CD14-positive monocyte (primary cell): ENCODE measurements at regions not wholly inside any gene's neighbourhood (a gene's known extent, or its start where the extent isn't known, plus 50 kb on each side); places are given as distances from the start of the nearest gene placed in this dataset.

ENCODE experiments used
- DNase-seq, 3 donors: peaks; one replicate each; pipeline ENCODE4 v3.0.0-alpha.2; 2011 to 2022
- H2AFZ ChIP-seq: 2 replicates; pipeline ENCODE4 v1.6.0; 2012; ENCODE audit warnings: mild to moderate bottlenecking, low read depth, low read length, inconsistent platforms; ENCODE audit not compliant: insufficient read depth, poor library complexity, severe bottlenecking
- H3K27ac ChIP-seq, 2 donors: 1 replicate in 1 of 2; 2 replicates in 1 of 2; pipeline ENCODE4 v1.5.1; 2012 to 2013; ENCODE audit warnings: low read length in 2 of 2, control low read depth in 1 of 2, inconsistent platforms in 1 of 2, low read depth in 1 of 2, mild to moderate bottlenecking in 1 of 2
- H3K27me3 ChIP-seq, 2 donors: one replicate each; pipeline versions ENCODE4 v1.6.0 to v1.6.1; 2011 to 2013; ENCODE audit warnings: low read length in 2 of 2; ENCODE audit not compliant: control insufficient read depth in 2 of 2, insufficient read depth in 2 of 2
- H3K36me3 ChIP-seq, 2 donors: replicated peaks in 1 of 2; 1 replicate in 1 of 2; 2 replicates in 1 of 2; pipeline versions ENCODE4 v1.5.1 to v1.6.1; 2012 to 2013; ENCODE audit warnings: low read length in 2 of 2, control low read depth in 1 of 2, inconsistent platforms in 1 of 2, mild to moderate bottlenecking in 1 of 2; ENCODE audit not compliant: insufficient read depth in 2 of 2, control insufficient read depth in 1 of 2
- H3K4me1 ChIP-seq, 2 donors: 1 replicate in 1 of 2; 2 replicates in 1 of 2; pipeline versions ENCODE4 v1.5.1 to v1.6.1; 2012 to 2013; ENCODE audit warnings: low read length in 2 of 2, control low read depth in 1 of 2, inconsistent platforms in 1 of 2, mild to moderate bottlenecking in 1 of 2, moderate library complexity in 1 of 2; ENCODE audit not compliant: insufficient read depth in 2 of 2, control insufficient read depth in 1 of 2
- H3K4me2 ChIP-seq: replicated peaks from 2 replicates; pipeline ENCODE3; 2012; ENCODE audit warnings: low read length, moderate library complexity, mild to moderate bottlenecking; ENCODE audit not compliant: poor library complexity, severe bottlenecking; ENCODE audit errors: extremely low read depth
- H3K4me3 ChIP-seq, 3 experiments: fragments of 200-600 bp in 1 of 3; sonication (generic) in 1 of 3; replicated peaks in 1 of 3; 1 replicate in 2 of 3; 2 replicates in 1 of 3; pipeline ENCODE4 v1.5.1; 2011 to 2013; ENCODE audit warnings: low read length in 3 of 3, mild to moderate bottlenecking in 3 of 3, control low read depth in 2 of 3, low read depth in 2 of 3, inconsistent platforms in 1 of 3, moderate library complexity in 1 of 3
- H3K79me2 ChIP-seq: 2 replicates; pipeline ENCODE4 v1.6.0; 2012; ENCODE audit warnings: mild to moderate bottlenecking, control low read depth, inconsistent platforms, low read length, moderate library complexity; ENCODE audit not compliant: insufficient read depth
- H3K9ac ChIP-seq: 2 replicates; pipeline ENCODE4 v1.6.0; 2017; ENCODE audit warnings: low read length, mild to moderate bottlenecking; ENCODE audit not compliant: insufficient read depth, poor library complexity, severe bottlenecking
- H3K9me3 ChIP-seq, 2 donors: replicated peaks in 1 of 2; 1 replicate in 1 of 2; 2 replicates in 1 of 2; pipeline versions ENCODE4 v1.5.1 to v1.6.1; 2012 to 2013; ENCODE audit warnings: low read length in 2 of 2, control low read depth in 1 of 2; ENCODE audit not compliant: control insufficient read depth in 1 of 2, insufficient read depth in 1 of 2
- H4K20me1 ChIP-seq: 2 replicates; pipeline ENCODE4 v1.6.0; 2012; ENCODE audit warnings: mild to moderate bottlenecking, low read length, control low read depth, moderate library complexity; ENCODE audit not compliant: insufficient read depth
- H3K27ac Mint-ChIP-seq, 7 donors: one replicate each; pipeline ENCODE4 v1.8.0; 2020; ENCODE audit warnings: mild to moderate bottlenecking in 7 of 7, mixed read lengths in 7 of 7, moderate library complexity in 6 of 7, inconsistent platforms in 2 of 7
- H3K27me3 Mint-ChIP-seq, 3 donors: one replicate each; pipeline ENCODE4 v1.8.0; 2021 to 2022; ENCODE audit warnings: low read depth in 3 of 3, mild to moderate bottlenecking in 3 of 3, mixed read lengths in 3 of 3, moderate library complexity in 3 of 3, inconsistent platforms in 1 of 3
- H3K36me3 Mint-ChIP-seq, 2 donors: one replicate each; pipeline ENCODE4 v1.8.0; 2020; ENCODE audit warnings: mixed read lengths in 2 of 2, inconsistent platforms in 1 of 2, mild to moderate bottlenecking in 1 of 2
- H3K4me1 Mint-ChIP-seq: one replicate; pipeline ENCODE4 v1.8.0; 2020; ENCODE audit warnings: mild to moderate bottlenecking, mixed read lengths
- H3K4me3 Mint-ChIP-seq, 2 donors: one replicate each; pipeline ENCODE4 v1.8.0; 2020; ENCODE audit warnings: mild to moderate bottlenecking in 2 of 2, mixed read lengths in 2 of 2, moderate library complexity in 1 of 2
- H3K9me3 Mint-ChIP-seq, 7 donors: one replicate each; pipeline ENCODE4 v1.8.0; 2020 to 2022; ENCODE audit warnings: mixed read lengths in 7 of 7, mild to moderate bottlenecking in 6 of 7, moderate library complexity in 6 of 7, inconsistent platforms in 2 of 7
- WGBS: methylation state at CpG from one replicate; pipeline ENCODE4 v1.1.5; 2013; ENCODE audit warnings: missing lambda C conversion rate; ENCODE audit not compliant: insufficient coverage; 5-methylcytosine and 5-hydroxymethylcytosine counted together
- intact Hi-C, 2 donors: fragments of 100-400 bp; cut with micrococcal nuclease; formaldehyde crosslinking; loops; one replicate each; pipeline versions ENCODE4 v1.15.0 to v1.15.1; 2023
- TF ChIP-seq, protein P1 (sequence below): fragments of 200-600 bp; IDR thresholded peaks from one replicate; pipeline ENCODE4 v1.8.0; 2022; ENCODE audit warnings: antibody characterized with exemption, mild to moderate bottlenecking

DNA sequence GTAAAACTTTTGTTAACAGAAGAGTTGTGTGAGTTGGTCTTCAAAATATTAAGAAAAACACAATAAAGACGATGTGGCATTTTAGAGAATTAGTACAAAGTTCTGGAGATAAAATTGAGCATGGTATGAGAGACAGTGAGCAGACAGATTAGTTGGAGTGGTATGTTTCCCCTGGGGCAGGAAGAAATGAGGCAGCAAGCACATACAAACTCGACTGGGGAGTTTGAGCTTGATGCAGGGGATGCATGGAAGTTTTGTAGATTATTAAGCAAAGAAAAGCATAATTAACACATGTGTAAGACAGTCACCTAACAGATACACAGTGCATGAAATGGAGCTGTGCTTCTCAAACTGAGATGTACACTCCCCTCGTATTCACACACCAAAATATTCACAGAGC, 58.1 kb upstream of the IL2 start:
- H3K4me3 Mint-ChIP-seq = no peak overlapping the region
- H3K4me3 ChIP-seq = no peak overlapping the region
- H3K4me1 ChIP-seq = no peaks in the 10 kb centered on the region
- intact Hi-C loops = no loop called here
- peaks cover 2 to 4% (median 2%) of the 10 kb centered on the region in 3 donors for H3K27me3 Mint-ChIP-seq
- H3K36me3 Mint-ChIP-seq = no peaks in the 10 kb centered on the region
- H3K9me3 ChIP-seq = no peaks in the 10 kb centered on the region
- H3K4me1 Mint-ChIP-seq = no peaks in the 10 kb centered on the region
- H4K20me1 ChIP-seq = no peaks in the 10 kb centered on the region
- TF ChIP-seq, protein P1, sequence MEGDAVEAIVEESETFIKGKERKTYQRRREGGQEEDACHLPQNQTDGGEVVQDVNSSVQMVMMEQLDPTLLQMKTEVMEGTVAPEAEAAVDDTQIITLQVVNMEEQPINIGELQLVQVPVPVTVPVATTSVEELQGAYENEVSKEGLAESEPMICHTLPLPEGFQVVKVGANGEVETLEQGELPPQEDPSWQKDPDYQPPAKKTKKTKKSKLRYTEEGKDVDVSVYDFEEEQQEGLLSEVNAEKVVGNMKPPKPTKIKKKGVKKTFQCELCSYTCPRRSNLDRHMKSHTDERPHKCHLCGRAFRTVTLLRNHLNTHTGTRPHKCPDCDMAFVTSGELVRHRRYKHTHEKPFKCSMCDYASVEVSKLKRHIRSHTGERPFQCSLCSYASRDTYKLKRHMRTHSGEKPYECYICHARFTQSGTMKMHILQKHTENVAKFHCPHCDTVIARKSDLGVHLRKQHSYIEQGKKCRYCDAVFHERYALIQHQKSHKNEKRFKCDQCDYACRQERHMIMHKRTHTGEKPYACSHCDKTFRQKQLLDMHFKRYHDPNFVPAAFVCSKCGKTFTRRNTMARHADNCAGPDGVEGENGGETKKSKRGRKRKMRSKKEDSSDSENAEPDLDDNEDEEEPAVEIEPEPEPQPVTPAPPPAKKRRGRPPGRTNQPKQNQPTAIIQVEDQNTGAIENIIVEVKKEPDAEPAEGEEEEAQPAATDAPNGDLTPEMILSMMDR = no peak
- peaks cover 0 to 6% (median 0%) of the 10 kb centered on the region in 7 donors for H3K9me3 Mint-ChIP-seq
- no peak overlapping the region for H3K27ac ChIP-seq
- no peaks in the 10 kb centered on the region for H3K79me2 ChIP-seq
- H3K36me3 ChIP-seq = no peaks in the 10 kb centered on the region
- H3K9ac ChIP-seq = no peak overlapping the region
- H3K27ac Mint-ChIP-seq = no peak overlapping the region
- no peak overlapping the region for H2AFZ ChIP-seq
- 89% methylated on average over 1 of the region's 3 CpGs for WGBS
- DNase-seq = no peak
- H3K4me2 ChIP-seq = no peak overlapping the region
- H3K27me3 ChIP-seq = no peaks in the 10 kb centered on the region

DNA sequence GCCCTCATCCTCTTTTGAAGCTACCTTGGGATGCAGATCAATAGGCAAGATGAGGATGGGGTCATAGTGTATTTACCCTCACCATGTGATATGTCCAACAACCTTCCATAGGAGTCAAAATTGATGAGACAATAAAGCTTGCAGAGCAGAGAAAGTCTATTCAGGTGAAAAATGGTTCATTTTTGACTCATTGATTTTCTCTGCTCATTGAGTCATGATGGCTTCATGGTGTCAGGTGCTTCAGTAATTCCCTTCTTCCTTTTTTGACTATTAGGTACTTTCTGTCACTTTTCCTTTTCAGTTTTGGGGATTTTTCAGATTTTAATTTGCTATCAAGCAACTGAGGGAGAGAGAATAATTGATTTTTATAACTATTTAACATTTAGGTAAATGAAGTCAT, 55.9 kb upstream of the IL2 start:
- H4K20me1 ChIP-seq = no peaks in the 10 kb centered on the region
- Mint-ChIP-seq H3K4me3 (no peak overlapping the region), H3K27ac (no peak overlapping the region), H3K27me3 (peaks cover 2% of the 10 kb centered on the region in 3 donors), H3K4me1 (no peaks in the 10 kb centered on the region), H3K9me3 (peaks cover 0 to 6% (median 0%) of the 10 kb centered on the region in 7 donors), H3K36me3 (no peaks in the 10 kb centered on the region)
- no peak overlapping the region for H2AFZ ChIP-seq
- no peaks in the 10 kb centered on the region for H3K4me1 ChIP-seq
- no peaks in the 10 kb centered on the region for H3K27me3 ChIP-seq
- H3K4me2 ChIP-seq = no peak overlapping the region
- H3K79me2 ChIP-seq = no peaks in the 10 kb centered on the region
- no peak overlapping the region for H3K9ac ChIP-seq
- no peak overlapping the region for H3K27ac ChIP-seq
- no peak for DNase-seq
- no peaks in the 10 kb centered on the region for H3K36me3 ChIP-seq
- no peaks in the 10 kb centered on the region for H3K9me3 ChIP-seq
- TF ChIP-seq, protein P1 = no peak
- intact Hi-C loops = no loop called here
- H3K4me3 ChIP-seq = no peak overlapping the region
